Cerebellar cortex (tissue), 1 donor: ENCODE measurements at regions not wholly inside any gene's neighbourhood (a gene's known extent, or its start where the extent isn't known, plus 50 kb on each side); places are given as distances from the start of the nearest gene placed in this dataset.
"Not testable (repeated sequence)": the region's sequence is repeated elsewhere in the genome, so short reads cannot be mapped to it uniquely, and the experiment has no call there.

ENCODE experiments used
- DNase-seq: peaks from one replicate; pipeline ENCODE4 v3.0.0-alpha.2; 2015; ENCODE audit warnings: low spot score

- no peak for DNase-seq
These were observed 1129.5 kb downstream of the PLA2G4A start for GRCh38 chr1:187958207-187958606.

GRCh38 chr1:187959062-187959461, 1130.3 kb downstream of the PLA2G4A start:
- no peak for DNase-seq

- DNase-seq = no peak
These were observed 1131.4 kb downstream of the PLA2G4A start for GRCh38 chr1:187960125-187960638.

GRCh38 chr1:187961895-187962294, 1133.1 kb downstream of the PLA2G4A start:
- no peak for DNase-seq

- no peak for DNase-seq
These were observed 1143.1 kb downstream of the PLA2G4A start for GRCh38 chr1:187971851-187972250.

- DNase-seq = no peak
These were observed 1148.5 kb downstream of the PLA2G4A start for GRCh38 chr1:187977298-187977697.

- no peak for DNase-seq
These were observed 1156.6 kb downstream of the PLA2G4A start for GRCh38 chr1:187985145-187985896.

GRCh38 chr1:187985897-187986654, 1157.3 kb downstream of the PLA2G4A start:
- DNase-seq = no peak

GRCh38 chr1:187987236-187987776, 1158.6 kb downstream of the PLA2G4A start:
- DNase-seq = no peak

- DNase-seq = no peak
These were observed 1163.2 kb downstream of the PLA2G4A start for GRCh38 chr1:187991944-187992343.

- DNase-seq = no peak
These were observed 1168.0 kb downstream of the PLA2G4A start for GRCh38 chr1:187996780-187997179.

GRCh38 chr1:187999973-188000372, 1171.2 kb downstream of the PLA2G4A start:
- no peak for DNase-seq

- DNase-seq = not testable (repeated sequence)
These were observed 1174.9 kb downstream of the PLA2G4A start for GRCh38 chr1:188003687-188004086.

- DNase-seq = no peak
These were observed 1176.1 kb downstream of the PLA2G4A start for GRCh38 chr1:188004849-188005248.

GRCh38 chr1:188006354-188006753, 1177.6 kb downstream of the PLA2G4A start:
- DNase-seq = no peak

- not testable (repeated sequence) for DNase-seq
These were observed 1184.6 kb downstream of the PLA2G4A start for GRCh38 chr1:188013222-188013849.

- no peak for DNase-seq
These were observed 1189.2 kb downstream of the PLA2G4A start for GRCh38 chr1:188017921-188018320.

GRCh38 chr1:188022661-188023060, 1193.9 kb downstream of the PLA2G4A start:
- DNase-seq = no peak

- no peak for DNase-seq
These were observed 1194.5 kb downstream of the PLA2G4A start for GRCh38 chr1:188023206-188023605.

- no peak for DNase-seq
These were observed 1198.9 kb downstream of the PLA2G4A start for GRCh38 chr1:188027613-188028012.

- not testable (repeated sequence) for DNase-seq
These were observed 1208.8 kb downstream of the PLA2G4A start for GRCh38 chr1:188037572-188037971.

- DNase-seq = no peak
These were observed 1214.9 kb downstream of the PLA2G4A start for GRCh38 chr1:188043536-188044245.
